Mucosa of descending colon (tissue), 3 donors: ENCODE measurements at regions not wholly inside any gene's neighbourhood (a gene's known extent, or its start where the extent isn't known, plus 50 kb on each side); places are given as distances from the start of the nearest gene placed in this dataset.

ENCODE experiments used
- ATAC-seq: fragments of 200-7000 bp; cut with Tn5 transposase; one replicate; pipeline ENCODE4 v1.9.1; 2020; ENCODE audit warnings: mild to moderate bottlenecking, moderate library complexity
- DNase-seq, 3 donors: peaks; one replicate each; pipeline ENCODE4 v3.0.0-alpha.2; 2020
- H3K36me3 ChIP-seq: fragments of 200-600 bp; one replicate; pipeline ENCODE4 v1.8.0; 2021; ENCODE audit warnings: low read depth, mild to moderate bottlenecking
- H3K4me1 ChIP-seq: fragments of 200-600 bp; one replicate; pipeline ENCODE4 v1.8.0; 2021; ENCODE audit warnings: low read depth, mild to moderate bottlenecking
- H3K4me3 ChIP-seq: fragments of 200-600 bp; one replicate; pipeline ENCODE4 v1.8.0; 2021; ENCODE audit warnings: mild to moderate bottlenecking
- H3K9me3 ChIP-seq: fragments of 200-600 bp; one replicate; pipeline ENCODE4 v1.8.0; 2021; ENCODE audit warnings: mild to moderate bottlenecking
- intact Hi-C, 2 donors: fragments of 100-400 bp; cut with DNase I in 1 of 2; cut with micrococcal nuclease in 1 of 2; formaldehyde crosslinking; loops; one replicate each; pipeline versions ENCODE4 v1.11.0 to v1.11.1; 2022; cut with DNase I, micrococcal nuclease
- TF ChIP-seq, protein P1 (sequence below): fragments of 200-600 bp; IDR thresholded peaks from one replicate; pipeline ENCODE4 v1.8.0; 2022; ENCODE audit warnings: antibody characterized with exemption, mild to moderate bottlenecking
- donor health status: DM: no; HTN: no; CAD: no; lungs with moderate emphysema.
- donor health status: DM: no; HTN: no; CAD: no.
- donor health status: DM: no; HTN: yes; CAD: no.

- no peak for ATAC-seq
These were observed 258.6 kb downstream of the HS3ST3B1 start for GRCh38 chr17:14559264-14560119.

DNA sequence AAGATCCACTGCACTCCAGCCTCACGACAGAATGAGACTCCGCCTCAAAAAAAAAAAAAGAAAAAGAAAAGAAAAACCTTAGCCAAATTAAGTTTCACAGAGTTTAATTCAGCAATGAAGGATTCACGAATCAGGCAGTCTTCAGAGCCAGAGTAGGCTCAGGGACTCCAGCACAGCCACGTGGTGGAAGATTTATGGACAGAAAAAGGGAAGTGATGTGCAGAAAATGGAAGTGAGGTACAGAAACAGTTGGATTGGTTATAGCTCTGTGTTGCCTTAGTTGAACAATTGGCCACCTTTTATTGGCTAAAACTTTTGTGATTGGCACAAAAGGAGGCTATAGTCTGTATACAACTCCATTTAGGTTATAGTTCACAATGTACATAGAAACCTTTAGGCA, 256.6 kb downstream of the HS3ST3B1 start:
- intact Hi-C loops: no loop called here
- peaks cover 3% of the 10 kb centered on the region for H3K9me3 ChIP-seq
- no peaks in the 10 kb centered on the region for H3K4me1 ChIP-seq
- no peak overlapping the region for H3K4me3 ChIP-seq
- TF ChIP-seq, protein P1, sequence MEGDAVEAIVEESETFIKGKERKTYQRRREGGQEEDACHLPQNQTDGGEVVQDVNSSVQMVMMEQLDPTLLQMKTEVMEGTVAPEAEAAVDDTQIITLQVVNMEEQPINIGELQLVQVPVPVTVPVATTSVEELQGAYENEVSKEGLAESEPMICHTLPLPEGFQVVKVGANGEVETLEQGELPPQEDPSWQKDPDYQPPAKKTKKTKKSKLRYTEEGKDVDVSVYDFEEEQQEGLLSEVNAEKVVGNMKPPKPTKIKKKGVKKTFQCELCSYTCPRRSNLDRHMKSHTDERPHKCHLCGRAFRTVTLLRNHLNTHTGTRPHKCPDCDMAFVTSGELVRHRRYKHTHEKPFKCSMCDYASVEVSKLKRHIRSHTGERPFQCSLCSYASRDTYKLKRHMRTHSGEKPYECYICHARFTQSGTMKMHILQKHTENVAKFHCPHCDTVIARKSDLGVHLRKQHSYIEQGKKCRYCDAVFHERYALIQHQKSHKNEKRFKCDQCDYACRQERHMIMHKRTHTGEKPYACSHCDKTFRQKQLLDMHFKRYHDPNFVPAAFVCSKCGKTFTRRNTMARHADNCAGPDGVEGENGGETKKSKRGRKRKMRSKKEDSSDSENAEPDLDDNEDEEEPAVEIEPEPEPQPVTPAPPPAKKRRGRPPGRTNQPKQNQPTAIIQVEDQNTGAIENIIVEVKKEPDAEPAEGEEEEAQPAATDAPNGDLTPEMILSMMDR: no peak
- DNase-seq: no peak
- no peak for ATAC-seq
- no peaks in the 10 kb centered on the region for H3K36me3 ChIP-seq

More at GRCh38 chr17:14559264-14560119, 258.6 kb downstream of the HS3ST3B1 start:
- Histone ChIP-seq H3K36me3 (no peaks in the 10 kb centered on the region), H3K4me3 (no peak overlapping the region), H3K4me1 (no peaks in the 10 kb centered on the region), H3K9me3 (peaks cover 3% of the 10 kb centered on the region)
- TF ChIP-seq, protein P1: no peak
- no peak for DNase-seq
- intact Hi-C loops: no loop called here

GRCh38 chr17:14553847-14554246, 253.0 kb downstream of the HS3ST3B1 start:
- TF ChIP-seq, protein P1: no peak
- Histone ChIP-seq H3K9me3 (peaks cover 3% of the 10 kb centered on the region), H3K4me3 (no peak overlapping the region), H3K4me1 (no peaks in the 10 kb centered on the region), H3K36me3 (no peaks in the 10 kb centered on the region)
- ATAC-seq (no peak), DNase-seq (no peak)
- intact Hi-C loops: no loop called here

GRCh38 chr17:14552306-14552705, 251.4 kb downstream of the HS3ST3B1 start:
- no peak for DNase-seq
- TF ChIP-seq, protein P1: no peak
- no peak overlapping the region for H3K4me3 ChIP-seq
- H3K9me3 ChIP-seq: peaks cover 3% of the 10 kb centered on the region
- H3K36me3 ChIP-seq: no peaks in the 10 kb centered on the region
- intact Hi-C loops: no loop called here
- no peak for ATAC-seq
- H3K4me1 ChIP-seq: no peaks in the 10 kb centered on the region

DNA sequence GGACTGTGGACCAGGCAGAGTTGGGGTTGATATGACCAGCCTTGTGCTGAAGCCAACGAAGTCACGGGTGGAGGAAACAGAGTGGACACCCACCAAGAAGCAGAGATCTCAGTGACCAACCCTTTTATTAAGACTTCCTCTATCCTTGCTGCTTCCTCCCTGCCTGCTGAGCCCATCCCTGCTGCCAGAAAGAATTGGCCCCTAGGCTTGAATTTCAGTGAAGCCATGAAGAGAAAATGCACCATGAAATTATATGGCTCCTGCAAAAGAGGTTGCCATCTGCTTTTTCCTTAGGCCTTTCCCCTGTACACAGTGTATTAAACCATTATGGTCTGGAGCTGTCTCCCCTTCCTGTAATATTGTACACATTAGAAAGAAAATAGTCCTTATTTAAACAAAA, 246.7 kb downstream of the HS3ST3B1 start:
- ATAC-seq: no peak

More for the DNA sequence above, 246.7 kb downstream of the HS3ST3B1 start:
- H3K4me3 ChIP-seq: no peak overlapping the region
- no peak for DNase-seq
- no peaks in the 10 kb centered on the region for H3K4me1 ChIP-seq
- TF ChIP-seq, protein P1: no peak
- intact Hi-C loops: no loop called here
- no peaks in the 10 kb centered on the region for H3K9me3 ChIP-seq
- no peaks in the 10 kb centered on the region for H3K36me3 ChIP-seq
